ENCODE measurements at regions not wholly inside any gene's neighbourhood (a gene's known extent, or its start where the extent isn't known, plus 50 kb on each side); places are given as distances from the start of the nearest gene placed in this dataset.
A peak's percentile ranks its signal among the peaks of the same experiment; 100 is the strongest.

DNA sequence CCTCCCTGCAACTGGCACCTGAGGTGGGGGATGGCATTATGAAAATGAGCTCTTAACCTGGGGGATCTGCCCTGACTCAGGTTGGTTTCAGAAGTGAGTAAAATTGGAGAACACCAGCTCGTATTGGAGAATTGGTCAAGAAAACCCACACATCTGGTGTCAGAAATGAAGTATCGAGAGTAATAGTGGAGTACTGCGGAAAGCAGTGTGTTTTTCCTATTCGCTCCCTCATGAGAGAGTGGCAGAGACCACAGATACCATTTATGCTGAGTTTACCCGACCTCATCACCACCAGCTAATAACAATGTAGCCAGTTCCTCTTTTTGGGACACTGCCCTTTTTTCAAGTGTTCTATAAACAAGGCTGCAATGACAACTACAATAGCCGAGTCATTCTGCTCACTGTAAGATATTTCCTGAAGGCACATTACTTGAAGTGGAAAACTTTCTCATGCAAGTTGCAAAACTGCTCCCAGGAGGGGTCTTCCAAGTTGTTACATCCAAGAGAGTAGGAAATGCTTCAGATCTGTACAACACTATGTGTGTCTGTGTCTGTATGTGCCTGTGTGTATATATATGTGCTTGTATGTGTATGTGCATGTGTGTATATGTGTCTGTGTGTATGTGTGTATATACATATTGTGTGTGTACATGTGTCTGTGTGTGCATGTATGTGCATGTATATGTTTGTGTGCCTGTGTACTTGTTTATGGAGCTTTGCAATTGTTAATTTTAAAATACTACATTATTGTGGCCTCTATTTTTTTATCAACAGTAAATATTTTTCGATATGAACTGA lies 106.0 kb upstream of the CST7 start:
- TF ChIP-seq, protein P1, sequence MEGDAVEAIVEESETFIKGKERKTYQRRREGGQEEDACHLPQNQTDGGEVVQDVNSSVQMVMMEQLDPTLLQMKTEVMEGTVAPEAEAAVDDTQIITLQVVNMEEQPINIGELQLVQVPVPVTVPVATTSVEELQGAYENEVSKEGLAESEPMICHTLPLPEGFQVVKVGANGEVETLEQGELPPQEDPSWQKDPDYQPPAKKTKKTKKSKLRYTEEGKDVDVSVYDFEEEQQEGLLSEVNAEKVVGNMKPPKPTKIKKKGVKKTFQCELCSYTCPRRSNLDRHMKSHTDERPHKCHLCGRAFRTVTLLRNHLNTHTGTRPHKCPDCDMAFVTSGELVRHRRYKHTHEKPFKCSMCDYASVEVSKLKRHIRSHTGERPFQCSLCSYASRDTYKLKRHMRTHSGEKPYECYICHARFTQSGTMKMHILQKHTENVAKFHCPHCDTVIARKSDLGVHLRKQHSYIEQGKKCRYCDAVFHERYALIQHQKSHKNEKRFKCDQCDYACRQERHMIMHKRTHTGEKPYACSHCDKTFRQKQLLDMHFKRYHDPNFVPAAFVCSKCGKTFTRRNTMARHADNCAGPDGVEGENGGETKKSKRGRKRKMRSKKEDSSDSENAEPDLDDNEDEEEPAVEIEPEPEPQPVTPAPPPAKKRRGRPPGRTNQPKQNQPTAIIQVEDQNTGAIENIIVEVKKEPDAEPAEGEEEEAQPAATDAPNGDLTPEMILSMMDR (IDR thresholded peaks at IDR 0.05; ENCODE audit: low read depth, low read length): no peak
- peak; percentile 92 for TF ChIP-seq EZH2phosphoT487 (IDR thresholded peaks at IDR 0.05; ENCODE audit: low read depth)
- Histone ChIP-seq H4K20me1 (ENCODE audit: insufficient read depth, low read length) (no peaks in the 10 kb centered on the region), H2AFZ (ENCODE audit: low read depth, low read length) (no peak overlapping the region), H3K79me2 (ENCODE audit: low read length) (no peaks in the 10 kb centered on the region), H3K27me3 (ENCODE audit: low read depth, low read length) (peaks cover 5% of the 10 kb centered on the region; the same call in 1 of the 2 replicates), H3K4me2 (ENCODE audit: low read length) (peak overlapping the region; percentile 92), H3K4me1 (ENCODE audit: low read length) (peaks cover 63% of the 10 kb centered on the region), H3K27ac (ENCODE audit: low read length) (peak overlapping the region; percentile 92), H3K9ac (ENCODE audit: low read length) (peak overlapping the region; percentile 69; the same call in 1 of the 2 replicates), H3K4me3 (ENCODE audit: low read length) (peak overlapping the region; percentile 66), H3K9me3 (ENCODE audit: insufficient read depth, low read length) (no peaks in the 10 kb centered on the region), H3K36me3 (replicated peaks; ENCODE audit: low read depth, low read length) (no peaks in the 10 kb centered on the region)

DNA sequence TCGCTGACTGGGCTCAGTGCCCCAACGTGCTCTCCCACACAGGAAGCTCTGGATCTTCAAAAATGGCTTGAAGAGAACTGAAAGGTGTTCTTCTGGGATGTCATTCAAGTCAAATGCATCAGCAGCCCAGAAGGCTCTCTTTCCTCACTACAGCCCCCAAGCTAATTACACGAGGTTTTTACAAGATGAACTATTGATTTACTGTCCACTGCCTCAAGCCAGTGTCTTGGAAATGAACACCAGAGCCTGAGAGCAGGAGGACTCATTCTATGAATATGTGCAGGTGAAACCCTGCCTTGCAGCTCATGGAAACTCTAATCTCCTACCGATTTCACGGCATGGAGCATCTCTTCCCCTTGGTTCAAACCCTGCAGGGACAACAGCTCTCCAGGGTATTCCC lies 98.9 kb upstream of the CST7 start:
- TF ChIP-seq, protein P1 (IDR thresholded peaks at IDR 0.05; ENCODE audit: low read depth, low read length): no peak
- TF ChIP-seq EZH2phosphoT487 (IDR thresholded peaks at IDR 0.05; ENCODE audit: low read depth): no peak
- Histone ChIP-seq H3K4me3 (ENCODE audit: low read length) (no peak overlapping the region), H3K4me2 (ENCODE audit: low read length) (no peak overlapping the region), H3K9ac (ENCODE audit: low read length) (no peak overlapping the region), H3K27me3 (ENCODE audit: low read depth, low read length) (0 out of 2 replicates have a peak, but pooled peaks cover 3% of the 10 kb centered on the region), H3K79me2 (ENCODE audit: low read length) (no peaks in the 10 kb centered on the region), H3K27ac (ENCODE audit: low read length) (no peak overlapping the region), H2AFZ (ENCODE audit: low read depth, low read length) (no peak overlapping the region), H4K20me1 (ENCODE audit: insufficient read depth, low read length) (no peaks in the 10 kb centered on the region), H3K9me3 (ENCODE audit: insufficient read depth, low read length) (peaks cover 20% of the 10 kb centered on the region), H3K36me3 (replicated peaks; ENCODE audit: low read depth, low read length) (no peaks in the 10 kb centered on the region), H3K4me1 (ENCODE audit: low read length) (peaks cover 11% of the 10 kb centered on the region)

DNA sequence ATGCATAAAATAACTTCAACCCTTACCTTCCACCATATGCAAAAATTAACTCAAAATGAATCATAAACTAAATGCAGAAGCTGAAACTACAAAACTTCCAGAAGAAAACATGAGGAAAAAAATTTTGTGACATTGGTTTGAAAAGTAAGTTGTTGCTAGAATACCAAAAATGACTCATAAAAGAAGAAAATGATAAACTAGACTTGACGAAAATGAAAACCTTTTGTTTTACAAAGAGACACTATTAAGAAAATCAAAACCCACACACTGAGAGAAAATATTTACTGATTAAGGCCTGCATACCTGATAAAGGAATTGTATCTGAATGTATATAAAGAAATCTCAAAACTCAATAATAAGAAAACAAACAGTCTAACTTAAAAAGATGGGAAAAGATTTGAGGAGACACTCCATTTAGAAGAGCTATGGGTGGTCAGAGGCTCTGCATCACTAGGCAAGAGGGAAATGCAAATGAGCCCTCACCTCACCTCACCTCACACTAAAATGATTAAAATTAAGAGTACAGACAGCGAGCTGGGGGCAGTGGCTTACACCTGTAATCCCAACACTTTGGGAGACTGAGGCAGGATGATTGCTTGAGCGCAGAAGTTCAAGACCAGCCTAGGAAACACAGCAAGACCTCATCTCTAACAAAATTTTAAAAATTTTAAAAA lies 97.6 kb upstream of the CST7 start:
- Histone ChIP-seq H3K9ac (ENCODE audit: low read length) (no peak overlapping the region), H3K27me3 (ENCODE audit: low read depth, low read length) (0 out of 2 replicates have a peak, but pooled peaks cover 3% of the 10 kb centered on the region), H3K4me2 (ENCODE audit: low read length) (0 out of 2 replicates have a peak overlapping the region, but pooled peaks have one; percentile 0), H3K4me3 (ENCODE audit: low read length) (no peak overlapping the region), H3K79me2 (ENCODE audit: low read length) (no peaks in the 10 kb centered on the region), H3K4me1 (ENCODE audit: low read length) (peaks cover 11% of the 10 kb centered on the region), H4K20me1 (ENCODE audit: insufficient read depth, low read length) (no peaks in the 10 kb centered on the region), H3K27ac (ENCODE audit: low read length) (no peak overlapping the region), H3K9me3 (ENCODE audit: insufficient read depth, low read length) (peaks cover 20% of the 10 kb centered on the region), H3K36me3 (replicated peaks; ENCODE audit: low read depth, low read length) (no peaks in the 10 kb centered on the region), H2AFZ (ENCODE audit: low read depth, low read length) (no peak overlapping the region)
- TF ChIP-seq, protein P1 (IDR thresholded peaks at IDR 0.05; ENCODE audit: low read depth, low read length): no peak
- no peak for TF ChIP-seq EZH2phosphoT487 (IDR thresholded peaks at IDR 0.05; ENCODE audit: low read depth)

DNA sequence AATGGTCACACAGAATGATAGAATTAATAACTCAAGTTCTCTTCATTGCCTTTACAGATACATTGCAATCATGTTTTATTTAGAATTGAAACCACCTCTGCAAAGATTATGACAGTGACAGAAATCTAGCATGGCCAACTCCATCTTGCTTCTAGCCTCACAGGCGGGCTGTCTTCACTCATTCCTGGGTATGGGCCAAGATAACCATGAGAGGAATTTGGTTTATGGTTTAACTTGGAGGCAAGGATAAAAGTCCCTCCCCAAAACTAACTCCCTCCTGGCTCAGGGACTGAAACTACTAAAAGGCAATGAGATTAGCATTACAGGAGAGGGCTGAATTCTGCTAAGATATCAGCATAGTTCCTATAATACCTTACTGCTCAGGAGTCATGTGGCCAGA lies 95.2 kb upstream of the CST7 start:
- no peaks in the 10 kb centered on the region for H3K79me2 ChIP-seq (ENCODE audit: low read length)
- H3K36me3 ChIP-seq (replicated peaks; ENCODE audit: low read depth, low read length): no peaks in the 10 kb centered on the region
- peaks cover 32% of the 10 kb centered on the region for H3K9me3 ChIP-seq (ENCODE audit: insufficient read depth, low read length)
- H3K4me2 ChIP-seq (ENCODE audit: low read length): no peak overlapping the region
- no peak for TF ChIP-seq EZH2phosphoT487 (IDR thresholded peaks at IDR 0.05; ENCODE audit: low read depth)
- TF ChIP-seq, protein P1 (IDR thresholded peaks at IDR 0.05; ENCODE audit: low read depth, low read length): no peak
- no peak overlapping the region for H3K27ac ChIP-seq (ENCODE audit: low read length)
- no peak overlapping the region for H3K9ac ChIP-seq (ENCODE audit: low read length)
- peaks cover 11% of the 10 kb centered on the region for H3K4me1 ChIP-seq (ENCODE audit: low read length)
- no peak overlapping the region for H3K4me3 ChIP-seq (ENCODE audit: low read length)
- H2AFZ ChIP-seq (ENCODE audit: low read depth, low read length): no peak overlapping the region
- 0 out of 2 replicates have a peak, but pooled peaks cover 3% of the 10 kb centered on the region for H3K27me3 ChIP-seq (ENCODE audit: low read depth, low read length)
- no peaks in the 10 kb centered on the region for H4K20me1 ChIP-seq (ENCODE audit: insufficient read depth, low read length)

All from OCI-LY3 (cell line).